DOHH2 (cell line): ENCODE measurements at regions not wholly inside any gene's neighbourhood (a gene's known extent, or its start where the extent isn't known, plus 50 kb on each side); places are given as distances from the start of the nearest gene placed in this dataset.

Experiments
- EZH2phosphoT487 ChIP-seq: fragments of 200-600 bp; sonication (generic); IDR thresholded peaks from 2 replicates; pipeline ENCODE4 v1.6.1; 2017; ENCODE audit warnings: borderline replicate concordance, mild to moderate bottlenecking, antibody characterized with exemption, low read length, moderate library complexity, mixed read lengths
- TF ChIP-seq, protein P1 (sequence below): fragments of 200-600 bp; sonication (generic); IDR thresholded peaks from one replicate; pipeline ENCODE4 v1.5.1; 2014; ENCODE audit warnings: antibody characterized with exemption, mild to moderate bottlenecking, low read depth, low read length; ENCODE audit not compliant: poor library complexity, severe bottlenecking

DNA sequence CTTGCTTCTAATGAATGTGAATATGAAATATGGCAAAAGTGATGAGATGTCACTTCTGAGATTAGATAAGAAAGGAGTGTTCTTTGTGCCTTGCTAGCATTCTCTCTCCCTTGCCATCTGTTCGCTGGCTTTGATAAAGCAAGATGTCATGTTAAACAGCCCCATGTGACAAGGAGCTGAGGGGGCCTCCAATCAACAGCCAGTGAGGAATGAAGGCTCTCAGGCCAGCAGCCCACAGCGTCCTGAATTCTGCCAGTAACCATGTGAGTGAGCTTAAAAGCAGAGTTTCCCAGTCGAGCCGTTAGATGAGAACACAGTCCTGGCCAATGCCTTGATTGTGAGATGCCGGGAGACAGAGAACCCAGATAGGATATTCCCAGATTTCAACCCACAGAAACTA, 198.8 kb downstream of the IRS1 start:
- TF ChIP-seq, protein P1, sequence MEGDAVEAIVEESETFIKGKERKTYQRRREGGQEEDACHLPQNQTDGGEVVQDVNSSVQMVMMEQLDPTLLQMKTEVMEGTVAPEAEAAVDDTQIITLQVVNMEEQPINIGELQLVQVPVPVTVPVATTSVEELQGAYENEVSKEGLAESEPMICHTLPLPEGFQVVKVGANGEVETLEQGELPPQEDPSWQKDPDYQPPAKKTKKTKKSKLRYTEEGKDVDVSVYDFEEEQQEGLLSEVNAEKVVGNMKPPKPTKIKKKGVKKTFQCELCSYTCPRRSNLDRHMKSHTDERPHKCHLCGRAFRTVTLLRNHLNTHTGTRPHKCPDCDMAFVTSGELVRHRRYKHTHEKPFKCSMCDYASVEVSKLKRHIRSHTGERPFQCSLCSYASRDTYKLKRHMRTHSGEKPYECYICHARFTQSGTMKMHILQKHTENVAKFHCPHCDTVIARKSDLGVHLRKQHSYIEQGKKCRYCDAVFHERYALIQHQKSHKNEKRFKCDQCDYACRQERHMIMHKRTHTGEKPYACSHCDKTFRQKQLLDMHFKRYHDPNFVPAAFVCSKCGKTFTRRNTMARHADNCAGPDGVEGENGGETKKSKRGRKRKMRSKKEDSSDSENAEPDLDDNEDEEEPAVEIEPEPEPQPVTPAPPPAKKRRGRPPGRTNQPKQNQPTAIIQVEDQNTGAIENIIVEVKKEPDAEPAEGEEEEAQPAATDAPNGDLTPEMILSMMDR = no peak
- no peak for TF ChIP-seq EZH2phosphoT487
